ENCODE measurements at regions not wholly inside any gene's neighbourhood (a gene's known extent, or its start where the extent isn't known, plus 50 kb on each side); places are given as distances from the start of the nearest gene placed in this dataset.

DNA sequence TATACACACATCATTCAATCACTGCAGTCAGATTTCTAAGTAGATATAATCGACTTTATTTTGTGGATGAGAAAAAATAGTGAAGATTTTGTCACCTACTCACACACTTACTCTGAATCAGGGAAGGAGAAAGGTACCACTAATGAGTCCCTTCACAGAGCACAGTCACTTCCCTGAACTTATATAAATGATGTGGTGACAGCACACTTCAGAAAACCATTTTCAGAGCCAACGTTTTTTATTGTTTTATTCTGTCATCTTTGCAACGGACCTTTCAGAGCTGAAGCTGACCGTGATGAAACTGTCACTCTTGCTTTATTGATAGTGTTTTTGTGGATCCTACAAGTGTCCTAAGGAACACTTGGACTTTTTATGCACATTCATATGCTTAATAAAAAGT is 956.6 kb downstream of the SQOR start:
- TF ChIP-seq, protein P1, sequence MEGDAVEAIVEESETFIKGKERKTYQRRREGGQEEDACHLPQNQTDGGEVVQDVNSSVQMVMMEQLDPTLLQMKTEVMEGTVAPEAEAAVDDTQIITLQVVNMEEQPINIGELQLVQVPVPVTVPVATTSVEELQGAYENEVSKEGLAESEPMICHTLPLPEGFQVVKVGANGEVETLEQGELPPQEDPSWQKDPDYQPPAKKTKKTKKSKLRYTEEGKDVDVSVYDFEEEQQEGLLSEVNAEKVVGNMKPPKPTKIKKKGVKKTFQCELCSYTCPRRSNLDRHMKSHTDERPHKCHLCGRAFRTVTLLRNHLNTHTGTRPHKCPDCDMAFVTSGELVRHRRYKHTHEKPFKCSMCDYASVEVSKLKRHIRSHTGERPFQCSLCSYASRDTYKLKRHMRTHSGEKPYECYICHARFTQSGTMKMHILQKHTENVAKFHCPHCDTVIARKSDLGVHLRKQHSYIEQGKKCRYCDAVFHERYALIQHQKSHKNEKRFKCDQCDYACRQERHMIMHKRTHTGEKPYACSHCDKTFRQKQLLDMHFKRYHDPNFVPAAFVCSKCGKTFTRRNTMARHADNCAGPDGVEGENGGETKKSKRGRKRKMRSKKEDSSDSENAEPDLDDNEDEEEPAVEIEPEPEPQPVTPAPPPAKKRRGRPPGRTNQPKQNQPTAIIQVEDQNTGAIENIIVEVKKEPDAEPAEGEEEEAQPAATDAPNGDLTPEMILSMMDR (IDR thresholded peaks at IDR 0.05): no peak
- no peak for TF ChIP-seq POLR2A (IDR thresholded peaks at IDR 0.05)

All from lower leg skin (tissue), 3 donors.